ENCODE measurements at regions not wholly inside any gene's neighbourhood (a gene's known extent, or its start where the extent isn't known, plus 50 kb on each side); places are given as distances from the start of the nearest gene placed in this dataset.

- H3K9me2 ChIP-seq (ENCODE audit: insufficient read depth) = no peaks in the 10 kb centered on the region
- no TSS peak for BruUV-seq (replicated peaks)
- ChIA-PET RAD21 (ENCODE audit: low non-redundant PET in 1 of 2, low total read pairs in 2 of 2, uncharacterized antibody in 2 of 2, unreplicated experiment in 2 of 2) (no interaction called here), CTCF (no interaction called here), POLR2A (no interaction called here)
- H3K4me3 ChIP-seq (replicated peaks in 1 of 2; ENCODE audit: low read depth in 1 of 2, low read length in 2 of 2) = no peak overlapping the region
- no peak overlapping the region for H3K4me2 ChIP-seq (ENCODE audit: low read length)
- H3K9me3 ChIP-seq (ENCODE audit: control insufficient read depth in 1 of 2, insufficient read depth in 1 of 2, low read depth in 1 of 2, low read length in 2 of 2) = no peaks in the 10 kb centered on the region
- ATAC-seq = no peak
- no peak for DNase-seq (ENCODE audit: low read depth, low spot score)
- H3K9ac ChIP-seq (ENCODE audit: low read length) = no peak overlapping the region
- H2AFZ ChIP-seq (ENCODE audit: low read depth, low read length, poor library complexity, severe bottlenecking) = no peak overlapping the region
- no peak overlapping the region for H3K27ac ChIP-seq (ENCODE audit: low read depth, low read length)
- no peaks in the 10 kb centered on the region for H4K20me1 ChIP-seq (ENCODE audit: insufficient read depth)
- no peaks in the 10 kb centered on the region for H3K79me2 ChIP-seq (ENCODE audit: insufficient read depth, low read length)
- H3K4me1 ChIP-seq (ENCODE audit: control insufficient read depth in 1 of 2, insufficient read depth in 2 of 2, low read length in 2 of 2) = no peaks in the 10 kb centered on the region
- intact Hi-C loops (cut with micrococcal nuclease) = no loop called here
- H3K36me3 ChIP-seq (ENCODE audit: control insufficient read depth in 1 of 2, insufficient read depth in 2 of 2, low read length in 2 of 2) = no peaks in the 10 kb centered on the region
- no peaks in the 10 kb centered on the region for H3K27me3 ChIP-seq (ENCODE audit: insufficient read depth, low read length)
- TF ChIP-seq CBX3 (IDR thresholded peaks at IDR 0.05; ENCODE audit: low read depth) = no peak
- TF ChIP-seq REST (IDR thresholded peaks at IDR 0.05; ENCODE audit: low read depth) = no peak
- no peak for TF ChIP-seq RAD21 (IDR thresholded peaks at IDR 0.05; ENCODE audit: low read depth)
- TF ChIP-seq YY1 (IDR thresholded peaks at IDR 0.05; ENCODE audit: extremely low read depth, insufficient replicate concordance, low read depth, low read length) = no peak
- no peak for TF ChIP-seq ZFX (IDR thresholded peaks at IDR 0.05)
- TF ChIP-seq SIN3A (IDR thresholded peaks at IDR 0.05; ENCODE audit: low read depth) = no peak
- no peak for TF ChIP-seq SP1 (IDR thresholded peaks at IDR 0.05; ENCODE audit: low read depth)
- TF ChIP-seq ELF1 (IDR thresholded peaks at IDR 0.05; ENCODE audit: borderline replicate concordance, low read depth) = no peak
- TF ChIP-seq JUND (IDR thresholded peaks at IDR 0.05) = no peak
- no peak for TF ChIP-seq ZNF274 (IDR thresholded peaks at IDR 0.05; ENCODE audit: low read depth, low read length)
- TF ChIP-seq TCF7L2 (IDR thresholded peaks at IDR 0.05; ENCODE audit: borderline replicate concordance, extremely low read depth, insufficient read depth, insufficient read length) = no peak
- no peak for TF ChIP-seq ATF3 (IDR thresholded peaks at IDR 0.05)
- TF ChIP-seq POLR2AphosphoS5 (IDR thresholded peaks at IDR 0.05; ENCODE audit: low read depth, low read length) = no peak
Observed at GRCh38 chr9:108800632-108801099, 55.1 kb downstream of the ACTL7B start.

Data from HCT116 (cell line).